ENCODE measurements at regions not wholly inside any gene's neighbourhood (a gene's known extent, or its start where the extent isn't known, plus 50 kb on each side); places are given as distances from the start of the nearest gene placed in this dataset.

DNA sequence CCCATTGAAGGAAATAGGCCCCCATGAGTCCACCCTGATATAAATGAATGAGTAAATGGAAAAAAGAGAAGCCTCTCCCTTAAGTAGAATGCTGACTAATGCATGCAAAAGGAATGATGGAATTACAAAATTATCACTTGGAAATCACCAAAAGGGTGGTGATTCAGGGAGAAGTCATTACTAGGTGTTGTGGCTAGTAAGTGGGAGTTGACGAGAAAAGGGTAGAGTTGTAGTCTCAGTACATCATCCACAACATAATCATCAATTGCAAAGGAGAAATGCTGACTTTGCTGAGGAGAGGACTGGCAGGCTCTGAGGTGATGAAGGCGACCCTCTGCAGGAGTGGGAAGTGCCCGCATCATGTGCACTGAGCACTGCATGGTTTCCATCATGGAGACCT, 201.5 kb upstream of the S1PR3 start (continued):
- TF ChIP-seq, protein P1, sequence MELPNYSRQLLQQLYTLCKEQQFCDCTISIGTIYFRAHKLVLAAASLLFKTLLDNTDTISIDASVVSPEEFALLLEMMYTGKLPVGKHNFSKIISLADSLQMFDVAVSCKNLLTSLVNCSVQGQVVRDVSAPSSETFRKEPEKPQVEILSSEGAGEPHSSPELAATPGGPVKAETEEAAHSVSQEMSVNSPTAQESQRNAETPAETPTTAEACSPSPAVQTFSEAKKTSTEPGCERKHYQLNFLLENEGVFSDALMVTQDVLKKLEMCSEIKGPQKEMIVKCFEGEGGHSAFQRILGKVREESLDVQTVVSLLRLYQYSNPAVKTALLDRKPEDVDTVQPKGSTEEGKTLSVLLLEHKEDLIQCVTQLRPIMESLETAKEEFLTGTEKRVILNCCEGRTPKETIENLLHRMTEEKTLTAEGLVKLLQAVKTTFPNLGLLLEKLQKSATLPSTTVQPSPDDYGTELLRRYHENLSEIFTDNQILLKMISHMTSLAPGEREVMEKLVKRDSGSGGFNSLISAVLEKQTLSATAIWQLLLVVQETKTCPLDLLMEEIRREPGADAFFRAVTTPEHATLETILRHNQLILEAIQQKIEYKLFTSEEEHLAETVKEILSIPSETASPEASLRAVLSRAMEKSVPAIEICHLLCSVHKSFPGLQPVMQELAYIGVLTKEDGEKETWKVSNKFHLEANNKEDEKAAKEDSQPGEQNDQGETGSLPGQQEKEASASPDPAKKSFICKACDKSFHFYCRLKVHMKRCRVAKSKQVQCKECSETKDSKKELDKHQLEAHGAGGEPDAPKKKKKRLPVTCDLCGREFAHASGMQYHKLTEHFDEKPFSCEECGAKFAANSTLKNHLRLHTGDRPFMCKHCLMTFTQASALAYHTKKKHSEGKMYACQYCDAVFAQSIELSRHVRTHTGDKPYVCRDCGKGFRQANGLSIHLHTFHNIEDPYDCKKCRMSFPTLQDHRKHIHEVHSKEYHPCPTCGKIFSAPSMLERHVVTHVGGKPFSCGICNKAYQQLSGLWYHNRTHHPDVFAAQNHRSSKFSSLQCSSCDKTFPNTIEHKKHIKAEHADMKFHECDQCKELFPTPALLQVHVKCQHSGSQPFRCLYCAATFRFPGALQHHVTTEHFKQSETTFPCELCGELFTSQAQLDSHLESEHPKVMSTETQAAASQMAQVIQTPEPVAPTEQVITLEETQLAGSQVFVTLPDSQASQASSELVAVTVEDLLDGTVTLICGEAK (IDR thresholded peaks at IDR 0.05; ENCODE audit: borderline replicate concordance): no peak
- TF ChIP-seq PAX5 (IDR thresholded peaks at IDR 0.05; ENCODE audit: borderline replicate concordance, low read depth, low read length) (no peak), PRDM15 (CRISPR knock-in tag; IDR thresholded peaks at IDR 0.05) (no peak), RAD21 (IDR thresholded peaks at IDR 0.05; ENCODE audit: insufficient read depth, low read depth, low read length) (no peak), SMAD5 (IDR thresholded peaks at IDR 0.05; ENCODE audit: low read depth) (no peak), KDM1A (IDR thresholded peaks at IDR 0.05; ENCODE audit: borderline replicate concordance) (no peak)
- TF ChIP-seq, protein P2, sequence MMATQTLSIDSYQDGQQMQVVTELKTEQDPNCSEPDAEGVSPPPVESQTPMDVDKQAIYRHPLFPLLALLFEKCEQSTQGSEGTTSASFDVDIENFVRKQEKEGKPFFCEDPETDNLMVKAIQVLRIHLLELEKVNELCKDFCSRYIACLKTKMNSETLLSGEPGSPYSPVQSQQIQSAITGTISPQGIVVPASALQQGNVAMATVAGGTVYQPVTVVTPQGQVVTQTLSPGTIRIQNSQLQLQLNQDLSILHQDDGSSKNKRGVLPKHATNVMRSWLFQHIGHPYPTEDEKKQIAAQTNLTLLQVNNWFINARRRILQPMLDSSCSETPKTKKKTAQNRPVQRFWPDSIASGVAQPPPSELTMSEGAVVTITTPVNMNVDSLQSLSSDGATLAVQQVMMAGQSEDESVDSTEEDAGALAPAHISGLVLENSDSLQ (IDR thresholded peaks at IDR 0.05): no peak
